ENCODE measurements at regions not wholly inside any gene's neighbourhood (a gene's known extent, or its start where the extent isn't known, plus 50 kb on each side); places are given as distances from the start of the nearest gene placed in this dataset.

DNA sequence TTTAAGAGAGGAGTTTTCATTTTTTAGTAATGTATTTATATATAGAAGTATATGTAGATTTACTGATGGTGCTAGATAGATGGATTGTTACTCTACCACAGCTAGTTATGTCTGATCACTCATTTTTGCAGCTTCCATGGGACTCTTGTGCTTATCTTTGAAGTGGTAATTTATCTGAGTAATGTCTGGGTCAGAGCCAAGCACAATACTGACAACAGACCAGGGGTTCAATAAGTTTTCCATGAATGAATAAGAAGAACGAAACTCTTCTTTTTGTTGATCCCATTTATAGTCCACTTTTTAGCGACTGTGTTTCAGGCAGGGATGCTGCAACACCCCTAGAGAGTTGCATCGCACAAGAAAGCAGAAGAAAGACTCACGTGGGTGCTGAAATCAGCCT lies 935.2 kb downstream of the PLA2G4A start:
- Histone ChIP-seq H3K4me1 (ENCODE audit: control insufficient read depth, insufficient read depth, low read length) (no peaks in the 10 kb centered on the region), H3K27me3 (ENCODE audit: control insufficient read depth, insufficient read depth, low read length) (no peaks in the 10 kb centered on the region), H3K9me3 (ENCODE audit: control insufficient read depth, insufficient read depth, low read length) (no peaks in the 10 kb centered on the region), H3K4me3 (ENCODE audit: low read length) (no peak overlapping the region), H3K36me3 (ENCODE audit: control insufficient read depth, insufficient read depth, low read length) (no peaks in the 10 kb centered on the region), H3K27ac (ENCODE audit: low read length) (no peak overlapping the region)
- no CpG with 5 or more reads among the region's 4 CpGs for WGBS (ENCODE audit: insufficient coverage, insufficient read length)
- no peak for DNase-seq (ENCODE audit: low read depth, low spot score)

DNA sequence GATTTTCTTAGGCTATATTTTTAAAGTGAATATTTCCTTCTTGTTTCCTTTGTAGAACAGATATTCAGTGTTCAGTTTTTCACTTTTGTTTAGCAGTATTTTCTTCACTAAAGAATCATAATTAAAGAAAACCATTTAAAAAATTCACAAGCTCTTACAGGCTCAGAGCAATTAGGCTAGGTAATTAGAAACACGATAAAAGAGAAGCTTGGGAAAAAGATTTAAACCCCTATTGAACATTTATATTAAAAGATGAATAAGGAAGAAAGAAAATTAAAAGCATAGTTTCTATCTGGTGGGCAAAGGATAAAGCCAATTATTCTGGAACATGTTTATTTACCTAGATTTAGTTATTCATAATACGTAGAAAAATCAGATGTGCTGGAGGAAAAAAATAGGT lies 942.6 kb downstream of the PLA2G4A start:
- Histone ChIP-seq H3K27ac (ENCODE audit: low read length) (no peak overlapping the region), H3K9me3 (ENCODE audit: control insufficient read depth, insufficient read depth, low read length) (no peaks in the 10 kb centered on the region), H3K4me3 (ENCODE audit: low read length) (no peak overlapping the region), H3K27me3 (ENCODE audit: control insufficient read depth, insufficient read depth, low read length) (no peaks in the 10 kb centered on the region), H3K36me3 (ENCODE audit: control insufficient read depth, insufficient read depth, low read length) (no peaks in the 10 kb centered on the region), H3K4me1 (ENCODE audit: control insufficient read depth, insufficient read depth, low read length) (no peaks in the 10 kb centered on the region)
- no peak for DNase-seq (ENCODE audit: low read depth, low spot score)
- no CpG with 5 or more reads among the region's 2 CpGs for WGBS (ENCODE audit: insufficient coverage, insufficient read length)

DNA sequence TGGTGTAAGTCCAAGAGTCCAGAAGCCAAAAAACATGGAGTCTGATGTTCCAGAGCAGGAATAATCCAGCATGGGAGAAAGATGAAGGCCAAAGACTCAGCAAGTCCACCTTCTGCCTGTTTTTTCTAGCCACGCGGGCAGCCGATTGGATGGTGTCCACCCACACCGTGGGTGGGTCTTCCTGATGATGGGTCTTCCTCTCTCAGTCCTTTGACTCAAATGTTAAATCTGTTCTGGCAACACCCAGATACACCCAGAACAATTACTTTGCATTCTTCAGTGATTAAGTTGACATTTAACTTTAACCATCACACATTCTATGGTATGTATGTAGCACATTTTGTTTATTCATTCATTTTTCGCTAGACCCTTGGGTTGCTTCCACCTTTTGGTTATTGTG lies 944.4 kb downstream of the PLA2G4A start:
- no peak for DNase-seq (ENCODE audit: low read depth, low spot score)
- Histone ChIP-seq H3K27me3 (ENCODE audit: control insufficient read depth, insufficient read depth, low read length) (no peaks in the 10 kb centered on the region), H3K4me3 (ENCODE audit: low read length) (no peak overlapping the region), H3K27ac (ENCODE audit: low read length) (no peak overlapping the region), H3K9me3 (ENCODE audit: control insufficient read depth, insufficient read depth, low read length) (no peaks in the 10 kb centered on the region), H3K36me3 (ENCODE audit: control insufficient read depth, insufficient read depth, low read length) (no peaks in the 10 kb centered on the region), H3K4me1 (ENCODE audit: control insufficient read depth, insufficient read depth, low read length) (no peaks in the 10 kb centered on the region)
- WGBS (ENCODE audit: insufficient coverage, insufficient read length) = no CpG with 5 or more reads among the region's 5 CpGs

DNA sequence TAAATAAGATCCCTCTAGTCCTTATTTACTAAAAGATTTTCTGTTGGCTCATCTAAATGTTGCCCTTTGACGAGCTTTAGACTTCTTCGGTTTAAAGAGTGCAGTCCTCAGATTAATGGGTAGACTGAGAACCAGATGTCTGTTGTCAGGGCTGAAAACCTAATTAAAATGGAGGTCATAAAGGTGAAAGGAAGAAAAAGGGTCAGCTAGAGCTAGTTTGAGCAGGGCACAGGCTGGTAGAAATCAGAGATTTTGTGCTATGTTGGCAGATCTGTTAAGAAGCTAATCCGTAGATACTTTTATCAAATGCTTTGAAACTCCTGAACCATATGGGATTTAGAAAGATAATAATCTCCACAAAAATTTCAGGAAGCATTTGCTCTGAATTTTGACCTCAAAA lies 959.0 kb downstream of the PLA2G4A start:
- no peak for DNase-seq (ENCODE audit: low read depth, low spot score)
- H3K27ac ChIP-seq (ENCODE audit: low read length) = no peak overlapping the region
- no peaks in the 10 kb centered on the region for H3K36me3 ChIP-seq (ENCODE audit: control insufficient read depth, insufficient read depth, low read length)
- H3K27me3 ChIP-seq (ENCODE audit: control insufficient read depth, insufficient read depth, low read length) = no peaks in the 10 kb centered on the region
- no peaks in the 10 kb centered on the region for H3K9me3 ChIP-seq (ENCODE audit: control insufficient read depth, insufficient read depth, low read length)
- no peak overlapping the region for H3K4me3 ChIP-seq (ENCODE audit: low read length)
- WGBS (ENCODE audit: insufficient coverage, insufficient read length) = no CpG with 5 or more reads among the region's 3 CpGs
- H3K4me1 ChIP-seq (ENCODE audit: control insufficient read depth, insufficient read depth, low read length) = no peaks in the 10 kb centered on the region

DNA sequence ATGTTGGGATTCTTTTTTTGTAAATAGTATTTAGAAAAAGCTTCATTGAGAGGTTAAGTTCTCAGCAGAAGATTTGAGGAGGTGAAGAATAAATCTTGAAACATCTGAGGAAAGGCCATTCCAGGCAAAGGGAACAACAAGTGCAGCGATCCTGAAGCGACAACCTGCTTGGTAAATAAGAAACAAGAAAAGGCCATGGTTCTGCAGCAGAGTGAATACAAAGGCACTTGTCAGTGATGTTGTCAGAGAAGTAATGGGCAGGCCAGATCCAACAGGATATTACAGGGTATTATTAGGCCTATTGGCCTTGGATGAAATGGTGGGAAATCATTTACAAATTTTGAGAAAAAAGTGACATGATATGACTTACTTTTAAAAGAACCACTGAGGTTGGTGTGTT lies 960.0 kb downstream of the PLA2G4A start:
- H3K27ac ChIP-seq (ENCODE audit: low read length) = no peak overlapping the region
- WGBS (ENCODE audit: insufficient coverage, insufficient read length) = no CpG with 5 or more reads among the region's 2 CpGs
- no peak for DNase-seq (ENCODE audit: low read depth, low spot score)
- no peaks in the 10 kb centered on the region for H3K9me3 ChIP-seq (ENCODE audit: control insufficient read depth, insufficient read depth, low read length)
- no peak overlapping the region for H3K4me3 ChIP-seq (ENCODE audit: low read length)
- no peaks in the 10 kb centered on the region for H3K27me3 ChIP-seq (ENCODE audit: control insufficient read depth, insufficient read depth, low read length)
- H3K36me3 ChIP-seq (ENCODE audit: control insufficient read depth, insufficient read depth, low read length) = no peaks in the 10 kb centered on the region
- no peaks in the 10 kb centered on the region for H3K4me1 ChIP-seq (ENCODE audit: control insufficient read depth, insufficient read depth, low read length)

DNA sequence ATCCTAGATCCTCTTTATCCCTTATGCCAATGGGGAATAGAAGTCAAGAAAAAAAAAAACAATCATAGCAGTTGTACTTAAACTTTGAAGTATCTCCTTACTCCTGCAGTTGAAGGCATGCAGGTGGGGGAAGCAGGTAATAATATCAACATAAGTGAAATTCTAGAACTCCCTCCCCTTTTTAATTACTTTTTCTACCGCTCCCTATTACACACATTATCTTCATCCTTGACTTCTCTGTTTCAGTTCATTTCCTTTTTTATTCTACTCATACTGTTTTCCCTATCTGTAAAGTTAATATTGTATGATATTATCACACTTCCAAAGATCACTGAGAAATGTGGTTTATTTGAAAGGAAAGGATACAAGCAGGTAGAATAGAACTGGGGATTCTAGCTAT lies 962.0 kb downstream of the PLA2G4A start:
- H3K4me1 ChIP-seq (ENCODE audit: control insufficient read depth, insufficient read depth, low read length) = no peaks in the 10 kb centered on the region
- H3K27ac ChIP-seq (ENCODE audit: low read length) = no peak overlapping the region
- H3K9me3 ChIP-seq (ENCODE audit: control insufficient read depth, insufficient read depth, low read length) = no peaks in the 10 kb centered on the region
- H3K36me3 ChIP-seq (ENCODE audit: control insufficient read depth, insufficient read depth, low read length) = no peaks in the 10 kb centered on the region
- 100% methylated on average over 1 of the region's 1 CpG for WGBS (ENCODE audit: insufficient coverage, insufficient read length)
- no peaks in the 10 kb centered on the region for H3K27me3 ChIP-seq (ENCODE audit: control insufficient read depth, insufficient read depth, low read length)
- H3K4me3 ChIP-seq (ENCODE audit: low read length) = no peak overlapping the region
- DNase-seq (ENCODE audit: low read depth, low spot score) = no peak

DNA sequence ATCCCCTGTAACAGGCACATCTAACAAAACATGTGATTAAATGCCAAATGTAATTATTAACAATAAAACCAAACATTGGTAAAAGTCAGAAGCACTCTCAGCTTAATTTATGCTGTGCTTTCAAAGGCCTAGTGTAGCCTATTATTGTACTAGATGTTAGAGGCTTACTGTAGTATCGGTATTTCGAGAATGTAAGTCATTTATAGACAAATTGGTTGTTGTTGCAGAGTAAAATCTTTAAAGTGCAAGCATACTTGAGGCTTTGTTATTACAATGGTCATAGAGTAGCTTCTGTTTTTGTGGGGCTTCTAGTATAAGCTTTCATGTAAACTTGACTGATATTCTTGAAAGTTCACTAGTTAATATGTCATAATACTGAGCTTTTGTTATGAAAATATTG lies 965.8 kb downstream of the PLA2G4A start:
- DNase-seq (ENCODE audit: low read depth, low spot score) = no peak
- H3K27me3 ChIP-seq (ENCODE audit: control insufficient read depth, insufficient read depth, low read length) = no peaks in the 10 kb centered on the region
- no peaks in the 10 kb centered on the region for H3K9me3 ChIP-seq (ENCODE audit: control insufficient read depth, insufficient read depth, low read length)
- no peaks in the 10 kb centered on the region for H3K4me1 ChIP-seq (ENCODE audit: control insufficient read depth, insufficient read depth, low read length)
- no peak overlapping the region for H3K4me3 ChIP-seq (ENCODE audit: low read length)
- WGBS (ENCODE audit: insufficient coverage, insufficient read length) = no CpG with 5 or more reads among the region's 2 CpGs
- H3K27ac ChIP-seq (ENCODE audit: low read length) = no peak overlapping the region
- H3K36me3 ChIP-seq (ENCODE audit: control insufficient read depth, insufficient read depth, low read length) = no peaks in the 10 kb centered on the region

DNA sequence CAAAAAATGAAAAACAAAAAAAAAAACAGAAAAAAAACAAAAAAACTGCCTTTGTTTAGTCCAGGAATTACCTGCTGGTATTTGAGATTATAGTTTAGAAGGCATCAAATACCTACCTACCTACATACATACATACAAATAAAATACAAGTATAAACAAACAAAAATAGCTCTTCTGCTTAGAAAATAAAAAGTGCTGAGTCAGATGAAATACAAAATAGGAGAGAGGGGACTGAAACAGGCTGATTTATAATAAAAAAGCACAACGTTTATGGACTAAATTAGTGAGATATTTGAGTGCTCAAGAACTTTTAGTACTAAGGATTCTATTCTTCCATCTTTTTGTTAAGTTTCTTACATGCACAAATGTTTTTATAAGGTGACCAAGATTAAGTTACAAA lies 980.8 kb downstream of the PLA2G4A start:
- no peaks in the 10 kb centered on the region for H3K36me3 ChIP-seq (ENCODE audit: control insufficient read depth, insufficient read depth, low read length)
- H3K27me3 ChIP-seq (ENCODE audit: control insufficient read depth, insufficient read depth, low read length) = no peaks in the 10 kb centered on the region
- H3K4me1 ChIP-seq (ENCODE audit: control insufficient read depth, insufficient read depth, low read length) = no peaks in the 10 kb centered on the region
- DNase-seq (ENCODE audit: low read depth, low spot score) = no peak
- H3K4me3 ChIP-seq (ENCODE audit: low read length) = no peak overlapping the region
- no CpG with 5 or more reads among the region's 1 CpG for WGBS (ENCODE audit: insufficient coverage, insufficient read length)
- H3K27ac ChIP-seq (ENCODE audit: low read length) = no peak overlapping the region
- no peaks in the 10 kb centered on the region for H3K9me3 ChIP-seq (ENCODE audit: control insufficient read depth, insufficient read depth, low read length)

DNA sequence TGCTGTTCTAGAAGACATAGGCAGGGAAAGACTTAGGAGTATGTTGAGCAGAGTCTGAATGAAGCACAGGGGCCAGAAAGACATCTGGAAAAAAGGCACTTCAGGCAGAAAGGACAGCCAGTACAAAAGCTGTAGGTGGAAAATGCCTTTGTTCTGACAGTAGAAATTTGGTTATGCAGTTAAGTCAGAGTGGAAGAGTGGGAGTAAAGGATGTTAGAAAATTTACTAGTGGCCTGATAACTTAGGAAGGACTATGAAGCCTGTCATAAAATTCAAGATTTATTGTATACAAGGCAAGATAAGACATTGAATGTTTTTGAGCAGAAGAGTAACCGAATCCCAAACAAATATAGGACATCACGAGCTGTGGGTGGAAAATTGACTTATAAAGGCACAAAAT lies 987.9 kb downstream of the PLA2G4A start:
- Histone ChIP-seq H3K27ac (ENCODE audit: low read length) (no peak overlapping the region), H3K4me3 (ENCODE audit: low read length) (no peak overlapping the region), H3K36me3 (ENCODE audit: control insufficient read depth, insufficient read depth, low read length) (no peaks in the 10 kb centered on the region), H3K9me3 (ENCODE audit: control insufficient read depth, insufficient read depth, low read length) (no peaks in the 10 kb centered on the region), H3K27me3 (ENCODE audit: control insufficient read depth, insufficient read depth, low read length) (no peaks in the 10 kb centered on the region), H3K4me1 (ENCODE audit: control insufficient read depth, insufficient read depth, low read length) (no peaks in the 10 kb centered on the region)
- no CpG with 5 or more reads among the region's 2 CpGs for whole genome bisulfite sequencing (ENCODE audit: insufficient coverage, insufficient read length)
- DNase-seq (ENCODE audit: low read depth, low spot score) = no peak

DNA sequence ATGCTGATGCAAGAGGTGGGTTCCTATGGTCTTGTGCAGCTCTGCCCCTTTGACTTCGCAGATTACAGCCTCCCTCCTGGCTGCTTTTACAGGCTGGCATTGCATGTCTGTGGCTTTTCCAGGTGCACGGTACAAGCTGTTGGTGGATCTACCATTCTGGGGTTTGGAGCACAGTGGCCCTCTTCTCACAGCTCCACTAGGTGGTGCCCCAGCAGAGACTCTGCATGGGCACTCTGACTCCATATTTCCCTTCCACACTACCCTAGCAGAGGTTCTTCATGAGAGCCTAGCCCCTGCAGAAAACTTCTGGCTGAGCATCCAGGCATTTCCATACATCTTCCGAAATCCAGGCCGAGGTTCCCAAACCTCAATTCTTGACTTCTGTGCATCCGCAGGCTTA lies 989.0 kb downstream of the PLA2G4A start:
- H3K4me1 ChIP-seq (ENCODE audit: control insufficient read depth, insufficient read depth, low read length) = no peaks in the 10 kb centered on the region
- no peaks in the 10 kb centered on the region for H3K27me3 ChIP-seq (ENCODE audit: control insufficient read depth, insufficient read depth, low read length)
- no peak overlapping the region for H3K4me3 ChIP-seq (ENCODE audit: low read length)
- no peaks in the 10 kb centered on the region for H3K36me3 ChIP-seq (ENCODE audit: control insufficient read depth, insufficient read depth, low read length)
- H3K27ac ChIP-seq (ENCODE audit: low read length) = no peak overlapping the region
- H3K9me3 ChIP-seq (ENCODE audit: control insufficient read depth, insufficient read depth, low read length) = no peaks in the 10 kb centered on the region
- no CpG with 5 or more reads among the region's 5 CpGs for WGBS (ENCODE audit: insufficient coverage, insufficient read length)
- DNase-seq (ENCODE audit: low read depth, low spot score) = no peak

DNA sequence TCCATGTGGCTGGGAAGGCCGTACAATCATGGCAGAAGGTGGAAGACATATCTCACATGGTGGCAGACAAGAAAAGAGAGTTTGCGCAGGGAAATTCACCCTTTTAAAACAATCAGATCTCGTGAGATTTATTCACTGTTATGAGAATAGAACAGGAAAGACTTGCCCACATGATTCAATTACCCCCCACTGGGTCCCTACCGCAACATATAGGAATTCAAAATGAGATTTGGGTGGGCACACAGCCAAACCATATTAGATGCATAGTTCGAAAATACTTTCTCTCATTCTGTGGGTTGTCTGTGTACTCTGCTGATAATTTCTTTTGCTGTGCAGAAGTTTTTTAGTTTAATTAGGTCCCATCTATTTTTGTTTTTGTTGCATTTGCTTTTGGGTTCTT lies 990.3 kb downstream of the PLA2G4A start:
- no peaks in the 10 kb centered on the region for H3K36me3 ChIP-seq (ENCODE audit: control insufficient read depth, insufficient read depth, low read length)
- H3K27me3 ChIP-seq (ENCODE audit: control insufficient read depth, insufficient read depth, low read length) = no peaks in the 10 kb centered on the region
- no CpG with 5 or more reads among the region's 5 CpGs for WGBS (ENCODE audit: insufficient coverage, insufficient read length)
- no peaks in the 10 kb centered on the region for H3K4me1 ChIP-seq (ENCODE audit: control insufficient read depth, insufficient read depth, low read length)
- H3K9me3 ChIP-seq (ENCODE audit: control insufficient read depth, insufficient read depth, low read length) = no peaks in the 10 kb centered on the region
- H3K27ac ChIP-seq (ENCODE audit: low read length) = no peak overlapping the region
- DNase-seq (ENCODE audit: low read depth, low spot score) = no peak
- no peak overlapping the region for H3K4me3 ChIP-seq (ENCODE audit: low read length)

Measured in iPS DF 6.9 (cell line).